Fibroblast of skin of abdomen (primary cell): ENCODE measurements at regions not wholly inside any gene's neighbourhood (a gene's known extent, or its start where the extent isn't known, plus 50 kb on each side); places are given as distances from the start of the nearest gene placed in this dataset.

ENCODE experiments used
- DNase-seq: peaks from one replicate; pipeline ENCODE4 v3.0.0-alpha.2; 2013

- DNase-seq = no peak
Measured at GRCh38 chr10:131445623-131446022, 134.1 kb upstream of the TCERG1L start.

- DNase-seq = no peak
Measured at GRCh38 chr10:131446171-131446570, 134.7 kb upstream of the TCERG1L start.

DNA sequence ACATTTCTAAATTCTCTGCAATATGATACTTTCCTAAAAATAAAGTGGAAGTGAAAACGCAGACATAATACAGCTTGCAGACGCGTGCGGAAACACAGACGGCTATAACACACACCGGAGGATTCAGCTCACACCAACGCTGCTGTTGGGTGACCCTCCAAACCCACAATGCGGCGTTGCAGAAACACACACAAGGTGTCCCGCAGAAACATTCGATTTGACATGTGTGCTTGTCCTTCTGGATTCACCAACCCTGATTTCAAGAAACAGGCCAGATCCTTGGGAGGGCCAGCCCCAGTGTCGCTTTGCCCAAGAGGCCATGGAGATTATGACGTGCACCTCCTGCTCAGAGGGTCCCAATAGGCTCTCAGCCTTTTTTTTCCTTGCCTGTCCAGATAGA lies 136.7 kb upstream of the TCERG1L start:
- DNase-seq = no peak

- DNase-seq = no peak
Measured at GRCh38 chr10:131448883-131449282, 137.4 kb upstream of the TCERG1L start.

DNA sequence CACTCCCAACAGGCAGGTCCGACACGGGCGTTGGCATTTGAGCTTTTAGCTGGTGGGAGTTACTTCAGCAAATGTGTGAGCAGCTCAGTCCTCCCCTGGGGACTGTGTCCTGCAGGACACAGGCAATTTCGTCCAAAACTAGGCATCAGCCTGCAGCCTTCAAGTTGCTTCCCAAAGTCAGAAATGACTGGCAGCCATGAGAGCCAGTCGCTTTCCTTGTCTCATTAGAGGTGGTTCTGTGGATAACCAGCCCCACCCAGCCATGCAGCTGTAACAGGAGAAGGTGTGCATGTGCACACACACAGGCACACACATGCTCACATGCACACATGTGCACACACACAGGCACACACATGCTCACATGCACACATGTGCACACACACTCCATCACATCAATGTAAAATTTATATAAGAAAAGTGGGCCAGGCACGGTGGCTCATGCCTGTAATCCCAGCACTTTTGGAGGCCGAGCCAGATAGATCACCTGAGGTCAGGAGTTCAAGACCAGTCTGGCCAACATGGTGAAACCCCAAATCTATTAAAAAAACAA lies 138.8 kb upstream of the TCERG1L start:
- no peak for DNase-seq

DNA sequence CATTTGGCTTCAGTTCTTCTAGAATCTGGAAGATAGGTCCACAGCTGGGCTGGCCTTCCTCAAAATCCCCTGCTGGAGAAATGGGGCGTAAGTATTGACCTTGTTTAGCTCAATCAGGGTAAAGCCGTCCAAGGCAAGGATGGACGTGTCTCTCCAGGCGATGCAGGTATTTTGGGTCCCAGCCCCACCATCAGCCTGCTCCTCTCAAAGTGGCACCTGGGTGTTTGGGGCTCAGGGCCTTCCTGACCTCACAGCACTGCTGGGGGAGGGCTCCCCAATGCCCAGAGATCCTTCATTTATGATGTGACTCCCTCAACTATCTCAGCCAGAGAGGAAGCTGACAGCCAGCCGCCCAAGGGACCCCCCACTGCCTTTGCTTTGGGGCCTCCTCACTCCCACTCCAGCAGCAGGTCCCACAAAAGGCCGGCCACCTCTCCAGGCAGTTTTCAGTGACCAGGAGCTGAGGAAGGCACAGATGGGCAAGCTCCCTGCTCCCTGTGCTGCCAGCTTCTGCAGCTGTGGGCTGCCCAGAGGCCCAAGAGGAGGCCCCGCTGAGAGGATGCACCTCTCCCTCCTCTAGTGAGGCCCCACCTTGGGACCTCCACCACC lies 140.0 kb upstream of the TCERG1L start:
- no peak for DNase-seq

GRCh38 chr10:131452926-131453720 lies 141.6 kb upstream of the TCERG1L start:
- DNase-seq = peak; percentile 64

DNA sequence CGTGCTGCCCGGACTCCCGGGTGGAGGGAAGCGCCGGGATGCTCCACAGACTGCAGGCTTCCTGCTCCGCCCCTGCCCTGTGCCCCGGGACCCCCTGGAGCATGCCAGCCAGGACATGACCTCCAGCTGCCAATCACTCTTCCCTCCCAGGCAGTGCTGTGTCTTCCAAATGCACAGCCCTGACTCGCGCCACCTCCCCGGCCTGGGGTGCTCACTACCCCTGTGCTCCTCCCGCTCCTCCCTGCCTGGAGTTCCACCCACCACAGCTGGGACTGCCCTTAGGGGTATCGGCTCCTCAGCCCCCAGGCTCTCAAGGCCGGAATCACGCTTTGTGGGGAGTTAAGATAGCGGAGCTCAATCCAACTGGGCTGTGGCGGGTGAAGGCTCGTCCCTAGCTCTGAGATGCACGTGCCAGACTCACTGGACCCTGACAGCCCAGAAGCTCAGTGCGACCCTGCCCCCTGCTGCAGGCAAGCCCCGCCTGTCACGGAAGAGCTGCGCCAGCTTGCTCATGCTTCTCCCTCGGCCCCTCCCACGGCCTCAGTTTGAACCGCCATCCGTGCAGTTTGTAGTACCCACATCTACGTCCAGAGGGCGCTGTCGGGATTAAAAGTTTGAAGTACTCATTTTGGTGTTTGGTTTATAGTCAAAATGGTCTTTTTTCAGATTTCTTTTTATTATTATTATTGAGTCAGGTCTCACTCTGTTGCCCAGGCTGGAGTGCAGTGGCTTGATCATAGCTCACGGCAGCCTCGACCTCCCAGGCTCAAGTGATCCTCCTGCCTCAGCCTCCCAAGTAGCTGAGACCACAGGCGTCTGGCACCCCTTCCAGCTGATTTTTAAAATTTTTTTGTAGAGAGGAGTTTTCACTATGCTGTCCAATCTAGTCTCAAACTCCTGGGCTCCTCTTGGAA lies 142.5 kb upstream of the TCERG1L start:
- DNase-seq = peak; percentile 72

- DNase-seq = no peak
Measured at GRCh38 chr10:131456411-131456810, 144.9 kb upstream of the TCERG1L start.

GRCh38 chr10:131461093-131461492 lies 149.6 kb upstream of the TCERG1L start:
- no peak for DNase-seq

GRCh38 chr10:131464789-131465188 lies 153.3 kb upstream of the TCERG1L start:
- no peak for DNase-seq

DNA sequence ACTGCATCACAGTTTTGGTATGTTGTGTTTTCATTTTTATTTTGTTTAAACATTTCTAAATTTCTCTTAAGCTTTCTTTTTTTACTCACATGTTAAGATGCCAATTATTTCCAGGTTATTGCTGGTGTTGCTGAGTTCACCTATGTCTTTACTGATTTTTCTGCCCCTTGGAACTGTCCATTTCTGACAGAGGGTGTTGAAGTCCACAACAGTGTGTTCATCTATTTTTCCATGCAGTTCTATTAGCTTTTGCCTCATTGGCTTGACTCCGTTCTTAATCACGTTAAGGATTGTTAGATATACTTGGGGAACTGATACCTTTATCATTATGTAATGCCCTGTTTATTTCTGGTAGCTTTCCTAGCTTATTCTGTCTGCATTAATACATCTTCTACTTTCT lies 158.0 kb upstream of the TCERG1L start:
- no peak for DNase-seq

GRCh38 chr10:131473645-131474044 lies 162.1 kb upstream of the TCERG1L start:
- DNase-seq = no peak

- DNase-seq = peak; percentile 68
Measured at GRCh38 chr10:131474416-131474815, 162.9 kb upstream of the TCERG1L start.

DNA sequence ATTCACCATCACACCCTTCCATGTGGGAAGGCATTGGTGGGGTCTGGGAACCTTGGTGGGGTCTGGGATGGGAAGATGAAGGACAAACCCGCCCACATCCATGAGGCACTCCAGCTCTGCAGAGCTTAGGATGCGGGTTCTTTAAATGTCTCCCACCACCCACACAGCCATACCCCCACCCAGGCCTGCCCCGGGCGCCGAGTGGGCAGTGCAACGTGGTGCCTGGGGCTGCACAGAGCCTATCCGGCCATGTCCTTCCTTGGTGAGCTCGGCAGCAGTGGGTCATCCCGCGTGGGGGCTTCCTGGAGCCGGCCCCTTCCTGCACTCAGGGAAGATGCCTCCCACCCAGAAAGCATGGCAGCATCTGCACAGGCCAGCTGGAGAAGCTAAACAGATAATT lies 163.5 kb upstream of the TCERG1L start:
- no peak for DNase-seq

DNA sequence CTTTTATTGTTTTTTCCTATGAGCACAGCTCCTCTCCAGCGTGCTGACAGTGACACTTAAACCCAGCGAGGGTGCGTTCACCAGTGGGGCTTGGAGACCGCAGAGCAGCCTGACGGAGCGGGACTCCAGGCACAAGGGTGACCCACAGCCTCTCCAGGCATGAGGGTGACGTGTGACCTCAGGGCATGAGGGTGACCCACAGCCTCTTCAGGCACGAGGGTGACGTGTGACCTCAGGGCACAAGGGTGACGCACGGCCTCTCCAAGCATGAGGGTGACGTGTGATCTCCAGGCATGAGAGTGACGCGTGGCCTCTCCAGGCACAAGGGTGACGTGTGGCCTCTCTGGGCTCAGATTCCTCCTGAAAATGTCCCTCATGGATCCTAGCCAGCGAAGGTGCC lies 164.3 kb upstream of the TCERG1L start:
- no peak for DNase-seq

DNA sequence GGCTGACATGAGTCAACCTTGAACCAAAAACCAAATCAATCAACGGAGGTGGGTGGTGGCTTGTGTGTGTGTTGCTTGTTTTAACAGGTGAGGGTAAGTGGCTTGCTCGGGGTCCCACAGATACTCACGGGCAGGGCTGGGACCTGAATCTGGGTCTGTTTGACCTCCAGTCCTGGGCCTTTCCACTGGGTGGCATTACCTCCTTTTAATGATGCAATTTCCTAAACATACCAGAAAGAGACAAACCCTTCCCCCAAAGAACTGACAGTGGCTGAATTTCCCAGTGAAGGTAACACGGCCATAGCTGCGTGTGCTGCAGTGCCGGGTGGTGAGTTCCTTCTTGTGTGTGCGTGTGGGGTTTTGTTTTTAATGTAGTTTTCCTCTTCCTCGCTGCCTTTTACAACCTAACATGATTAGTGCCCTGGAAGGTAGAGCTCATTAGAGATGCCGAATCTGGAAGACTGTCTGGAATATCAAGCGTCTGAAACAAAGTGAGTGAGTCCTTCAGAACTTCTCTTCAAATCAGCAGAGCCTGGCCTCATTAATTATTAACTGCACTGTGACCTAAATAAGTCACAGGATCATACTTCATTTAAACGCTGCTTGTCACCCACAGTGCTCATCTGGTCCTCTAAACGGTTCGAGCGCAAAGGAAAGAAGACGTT lies 166.1 kb upstream of the TCERG1L start:
- no peak for DNase-seq

- no peak for DNase-seq
Measured at GRCh38 chr10:131478377-131478989, 167.0 kb upstream of the TCERG1L start.

DNA sequence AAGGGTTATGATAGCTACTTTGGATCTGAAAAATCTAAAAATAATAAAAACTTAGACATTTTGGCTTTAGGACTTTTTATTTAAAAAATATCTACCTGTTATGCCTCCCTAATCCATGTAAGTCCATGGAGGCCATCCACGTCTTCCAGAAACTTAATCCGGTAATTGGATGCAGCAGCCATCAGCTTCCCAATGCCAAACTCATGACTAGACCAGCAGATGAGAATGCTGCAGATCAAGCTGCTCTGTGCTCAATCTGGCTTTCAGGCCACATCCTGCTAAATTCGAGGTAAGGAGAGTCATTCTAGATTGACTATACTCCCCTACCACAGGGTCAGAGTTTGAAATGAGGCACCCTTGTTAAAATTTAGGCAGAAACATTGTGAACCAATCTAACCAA lies 168.5 kb upstream of the TCERG1L start:
- DNase-seq = peak; percentile 66

- peak; percentile 67 for DNase-seq
Measured at GRCh38 chr10:131480861-131481260, 169.3 kb upstream of the TCERG1L start.

- DNase-seq = peak; percentile 45
Measured at GRCh38 chr10:131485732-131486131, 174.2 kb upstream of the TCERG1L start.

- no peak for DNase-seq
Measured at GRCh38 chr10:131487822-131488221, 176.3 kb upstream of the TCERG1L start.
